ENCODE measurements at regions not wholly inside any gene's neighbourhood (a gene's known extent, or its start where the extent isn't known, plus 50 kb on each side); places are given as distances from the start of the nearest gene placed in this dataset.

DNA sequence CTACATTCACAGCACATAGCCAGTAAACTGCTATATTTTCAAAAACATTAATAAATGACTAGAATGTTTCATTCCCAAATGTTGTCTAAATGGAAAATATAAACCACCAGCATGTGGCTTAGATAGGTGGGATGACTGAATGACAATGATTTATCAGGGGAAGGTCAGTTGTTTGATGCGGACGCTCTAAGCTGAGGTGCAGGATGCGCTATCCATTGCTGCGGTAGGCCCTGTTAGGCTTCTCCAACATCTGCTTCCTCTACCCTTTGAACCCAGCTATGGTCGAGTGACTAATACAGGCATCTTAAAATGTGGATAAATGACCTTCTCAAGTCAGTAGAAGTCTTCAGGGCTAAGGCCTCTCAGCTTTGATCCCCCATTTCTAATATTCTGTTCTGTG, 584.2 kb downstream of the CMPK2 start:
- Histone ChIP-seq H4K91ac (replicated peaks; ENCODE audit: insufficient read length, low read length) (no peak overlapping the region), H3K79me1 (ENCODE audit: low read depth, low read length) (no peaks in the 10 kb centered on the region), H4K20me1 (replicated peaks in 1 of 2; ENCODE audit: control insufficient read depth in 1 of 2, insufficient read depth in 2 of 2, low read length in 2 of 2) (no peaks in the 10 kb centered on the region), H2BK20ac (ENCODE audit: low read length) (no peak overlapping the region), H3K23me2 (ENCODE audit: low read depth, low read length) (no peaks in the 10 kb centered on the region; the same call in 1 of the 2 replicates), H3K36me3 (ENCODE audit: control insufficient read depth in 2 of 4, insufficient read depth in 4 of 4, low read length in 3 of 4) (no peaks in the 10 kb centered on the region), H3K4me1 (replicated peaks in 1 of 4; ENCODE audit: control insufficient read depth in 3 of 4, insufficient read depth in 4 of 4, low read length in 3 of 4) (peaks cover 0 to 3% (median 1%) of the 10 kb centered on the region in 4 experiments; a peak in 1 of 7 replicates), H2BK12ac (ENCODE audit: low read depth, low read length) (no peak overlapping the region), H2AFZ (ENCODE audit: low read length) (0 out of 2 replicates have a peak overlapping the region, but pooled peaks have one; percentile 19), H3K14ac (ENCODE audit: insufficient read length) (no peak overlapping the region), H4K5ac (ENCODE audit: insufficient read length, low read depth, low read length) (no peak overlapping the region), H3K56ac (replicated peaks; ENCODE audit: insufficient read length, low read depth, low read length) (no peak overlapping the region), H3K27me3 (replicated peaks in 1 of 4; ENCODE audit: control insufficient read depth in 3 of 4, extremely low read depth in 1 of 4, insufficient read depth in 3 of 4, low read length in 3 of 4) (no peaks in the 10 kb centered on the region), H3K18ac (ENCODE audit: extremely low read depth, low read length) (no peak overlapping the region), H2AK5ac (ENCODE audit: low read depth, low read length) (no peak overlapping the region), H3K4ac (replicated peaks; ENCODE audit: insufficient read length, low read depth, low read length) (no peak overlapping the region), H2BK120ac (replicated peaks; ENCODE audit: low read depth, low read length) (no peak overlapping the region), H3K27ac (ENCODE audit: low read depth, low read length) (no peak overlapping the region), H3K79me2 (ENCODE audit: control insufficient read depth in 1 of 2, insufficient read depth in 2 of 2, low read length in 2 of 2) (no peaks in the 10 kb centered on the region), H2BK5ac (ENCODE audit: low read depth, low read length) (no peak overlapping the region), H4K8ac (ENCODE audit: extremely low read depth, insufficient read depth, low read length) (no peak overlapping the region), H3K9ac (replicated peaks in 1 of 4; ENCODE audit: extremely low read depth in 1 of 4, low read depth in 3 of 4, low read length in 3 of 4) (no peak overlapping the region), H3K4me2 (ENCODE audit: insufficient read depth in 1 of 2, low read depth in 2 of 2, low read length in 2 of 2) (no peak overlapping the region), H3K9me3 (ENCODE audit: insufficient read depth in 2 of 2, low read depth in 1 of 2, low read length in 1 of 2) (no peaks in the 10 kb centered on the region), H3K4me3 (ENCODE audit: extremely low read depth in 1 of 4, insufficient read depth in 2 of 4, low read depth in 3 of 4, low read length in 4 of 4) (no peak overlapping the region), H2BK15ac (ENCODE audit: low read length) (no peak overlapping the region), H3K23ac (ENCODE audit: insufficient read length) (no peak overlapping the region)
- ChIA-PET CTCF (ENCODE audit: partially characterized antibody) (no interaction called here), POLR2A (ENCODE audit: partially characterized antibody) (no interaction called here)
- no peak for TF ChIP-seq CHD1 (IDR thresholded peaks at IDR 0.05; ENCODE audit: low read depth, low read length)
- no peak for TF ChIP-seq CHD2 (IDR thresholded peaks at IDR 0.05; ENCODE audit: low read length)
- TF ChIP-seq NRF1 (IDR thresholded peaks at IDR 0.05; ENCODE audit: low read depth, low read length): no peak
- TF ChIP-seq ZNF274 (IDR thresholded peaks at IDR 0.05; ENCODE audit: borderline replicate concordance, extremely low read depth, low read length): no peak
- no peak for TF ChIP-seq EGR1 (IDR thresholded peaks at IDR 0.05; ENCODE audit: borderline replicate concordance, low read depth, low read length)
- TF ChIP-seq TEAD4 (IDR thresholded peaks at IDR 0.05; ENCODE audit: low read depth, low read length): no peak
- DNase-seq (ENCODE audit: low read depth in 1 of 2, low spot score in 2 of 2): no peak
- 88% methylated on average over 5 of the region's 5 CpGs; no CpG with 5 or more reads in 1 of the 2 experiments for WGBS, 2 experiments (ENCODE audit: extremely low coverage in 1 of 2, insufficient coverage in 1 of 2, insufficient read length in 1 of 2, insufficient replicate concordance in 2 of 2, low coverage in 1 of 2, low lambda C conversion rate in 2 of 2, missing lambda C conversion rate in 1 of 2)
- no peak for FAIRE-seq

All from H1 (cell line).